ENCODE measurements at regions not wholly inside any gene's neighbourhood (a gene's known extent, or its start where the extent isn't known, plus 50 kb on each side); places are given as distances from the start of the nearest gene placed in this dataset.
"Not testable (repeated sequence)": the region's sequence is repeated elsewhere in the genome, so short reads cannot be mapped to it uniquely, and the experiment has no call there.

- not testable (repeated sequence) for H3K27me3 ChIP-seq; H3K27ac ChIP-seq; H3K9me3 ChIP-seq (replicated peaks in 1 of 11); H3K9ac ChIP-seq; H3K4me2 ChIP-seq; H4K20me1 ChIP-seq; H3K36me3 ChIP-seq; H3K4me1 ChIP-seq; H3K4me3 ChIP-seq
These were observed 308.2 kb downstream of the SPATA31A1 start for GRCh38 chr9:39663713-39664112.

DNA sequence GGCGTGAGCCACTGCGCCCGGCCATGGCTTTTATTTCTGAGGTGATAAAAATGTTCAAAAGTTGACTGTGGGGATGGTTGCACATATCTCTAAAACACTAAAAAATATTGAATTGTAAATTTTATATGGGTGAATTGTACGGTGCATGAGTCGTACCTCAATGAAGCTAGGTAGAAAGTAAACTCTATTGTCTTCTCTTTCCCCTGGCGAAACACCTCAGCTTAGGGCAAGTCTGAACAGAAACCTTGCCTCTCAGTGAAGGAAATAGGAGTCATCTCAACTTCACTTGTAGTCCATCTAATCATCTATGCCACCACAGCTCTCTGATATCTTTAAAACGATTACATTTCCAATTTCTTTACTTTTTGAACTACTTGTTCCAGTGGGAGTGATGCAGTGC is 309.6 kb downstream of the SPATA31A1 start:
- H3K4me1 ChIP-seq; H3K36me3 ChIP-seq; H3K4me2 ChIP-seq; H3K9ac ChIP-seq; H3K9me3 ChIP-seq (replicated peaks in 1 of 11); H3K27me3 ChIP-seq; H3K27ac ChIP-seq; H4K20me1 ChIP-seq; H3K4me3 ChIP-seq: not testable (repeated sequence)

- not testable (repeated sequence) for H3K4me3 ChIP-seq; H3K9ac ChIP-seq; H3K9me3 ChIP-seq (replicated peaks in 1 of 11); H3K36me3 ChIP-seq; H3K27me3 ChIP-seq; H3K4me2 ChIP-seq; H3K4me1 ChIP-seq; H4K20me1 ChIP-seq
- H3K27ac ChIP-seq, result peak overlapping the region in 3 of 11 experiments; percentile 52 to 72 (median 62); a peak in 4 of 22 replicates
These were observed 319.2 kb downstream of the SPATA31A1 start for GRCh38 chr9:39674437-39675210.

GRCh38 chr9:39675211-39675553 is 319.7 kb downstream of the SPATA31A1 start:
- H3K4me1 ChIP-seq; H3K27me3 ChIP-seq; H3K36me3 ChIP-seq; H3K4me3 ChIP-seq; H3K9me3 ChIP-seq (replicated peaks in 1 of 11); H4K20me1 ChIP-seq; H3K4me2 ChIP-seq; H3K9ac ChIP-seq: not testable (repeated sequence)
- H3K27ac ChIP-seq, result peak overlapping the region in 3 of 11 experiments; percentile 52 to 72 (median 62); a peak in 4 of 22 replicates

DNA sequence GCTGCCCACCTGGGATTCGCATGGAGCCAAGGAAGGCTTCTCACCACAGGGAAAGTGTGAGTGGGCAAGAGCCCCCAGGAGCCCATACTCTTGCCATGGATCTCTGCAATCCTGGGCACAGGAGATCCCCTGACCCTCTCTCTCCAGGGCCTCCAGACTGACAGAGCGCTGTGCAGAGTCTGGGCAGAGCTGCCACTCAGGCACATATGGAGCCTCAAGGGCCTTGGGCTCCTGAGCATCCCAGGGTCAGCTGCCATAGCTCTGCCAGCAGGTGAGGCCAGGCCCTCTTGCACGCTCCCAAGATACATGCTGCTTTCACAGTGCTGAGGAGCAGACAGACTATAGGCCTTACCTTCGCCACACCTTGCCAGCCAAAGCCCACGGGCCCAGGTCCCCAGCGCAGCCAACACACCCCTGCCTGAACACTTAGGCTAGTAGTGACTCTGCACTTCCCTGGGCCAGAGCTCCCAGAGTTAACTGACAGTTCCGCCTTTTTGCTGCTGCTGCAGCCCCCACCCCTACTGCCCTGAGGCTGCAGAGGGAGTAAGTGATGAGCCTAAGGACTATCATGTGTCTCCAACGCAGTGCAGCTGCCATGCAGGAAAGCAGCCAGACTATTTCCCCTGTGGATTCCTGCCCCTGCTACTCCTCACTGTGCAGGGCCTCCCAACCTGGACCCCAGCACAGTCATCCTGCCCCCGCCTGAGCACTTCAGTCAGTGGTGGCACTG is 323.2 kb downstream of the SPATA31A1 start:
- H4K20me1 ChIP-seq, result not testable (repeated sequence)

GRCh38 chr9:39680694-39681401 is 325.4 kb downstream of the SPATA31A1 start:
- not testable (repeated sequence) for H3K9me3 ChIP-seq (replicated peaks in 1 of 11); H3K4me1 ChIP-seq; H3K27ac ChIP-seq; H4K20me1 ChIP-seq; H3K4me3 ChIP-seq; H3K36me3 ChIP-seq; H3K4me2 ChIP-seq; H3K27me3 ChIP-seq; H3K9ac ChIP-seq

More for the DNA sequence above, 323.2 kb downstream of the SPATA31A1 start:
- not testable (repeated sequence) for H3K4me2 ChIP-seq; H3K27me3 ChIP-seq; H3K9ac ChIP-seq; H3K4me1 ChIP-seq; H3K4me3 ChIP-seq; H3K36me3 ChIP-seq; H3K9me3 ChIP-seq (replicated peaks in 1 of 11); H3K27ac ChIP-seq

DNA sequence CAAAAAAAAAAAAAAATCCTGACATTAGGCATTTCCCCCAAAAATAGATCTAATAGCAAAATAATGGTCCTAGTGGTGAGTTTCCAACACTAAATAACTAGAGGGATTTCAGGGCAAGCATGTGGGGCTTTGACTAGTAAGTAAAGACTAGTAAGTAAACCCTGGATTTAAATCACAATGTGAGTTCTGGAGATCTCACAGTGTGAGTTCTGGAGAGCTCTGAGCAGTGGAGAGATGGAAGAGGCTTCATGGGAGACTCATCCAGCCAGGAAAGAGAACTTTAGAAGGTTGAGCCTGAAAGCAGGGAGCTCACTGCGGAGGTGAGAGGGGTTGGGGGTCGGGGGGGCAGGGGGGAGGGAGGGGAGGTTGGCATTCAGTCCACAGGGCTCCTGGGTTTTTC is 373.4 kb downstream of the SPATA31A1 start:
- H3K4me2 ChIP-seq; H4K20me1 ChIP-seq; H3K9ac ChIP-seq; H3K4me3 ChIP-seq; H3K27me3 ChIP-seq; H3K9me3 ChIP-seq (replicated peaks in 1 of 11); H3K4me1 ChIP-seq; H3K27ac ChIP-seq; H3K36me3 ChIP-seq: not testable (repeated sequence)

GRCh38 chr9:39744898-39745297 is 389.4 kb downstream of the SPATA31A1 start:
- not testable (repeated sequence) for H3K27ac ChIP-seq; H4K20me1 ChIP-seq; H3K4me3 ChIP-seq; H3K4me2 ChIP-seq; H3K9ac ChIP-seq; H3K27me3 ChIP-seq; H3K4me1 ChIP-seq; H3K36me3 ChIP-seq; H3K9me3 ChIP-seq (replicated peaks in 1 of 11)

- H3K4me2 ChIP-seq, H3K4me1 ChIP-seq: not testable (repeated sequence)
These were observed 420.1 kb downstream of the SPATA31A1 start for GRCh38 chr9:39775570-39775969.

GRCh38 chr9:39791356-39791755 is 435.9 kb downstream of the SPATA31A1 start:
- H3K4me2 ChIP-seq, H3K9ac ChIP-seq, H3K27me3 ChIP-seq: not testable (repeated sequence)

More at GRCh38 chr9:39775570-39775969, 420.1 kb downstream of the SPATA31A1 start:
- not testable (repeated sequence) for H3K9ac ChIP-seq; H4K20me1 ChIP-seq; H3K27me3 ChIP-seq; H3K4me3 ChIP-seq; H3K36me3 ChIP-seq; H3K27ac ChIP-seq; H3K9me3 ChIP-seq (replicated peaks in 1 of 11)

DNA sequence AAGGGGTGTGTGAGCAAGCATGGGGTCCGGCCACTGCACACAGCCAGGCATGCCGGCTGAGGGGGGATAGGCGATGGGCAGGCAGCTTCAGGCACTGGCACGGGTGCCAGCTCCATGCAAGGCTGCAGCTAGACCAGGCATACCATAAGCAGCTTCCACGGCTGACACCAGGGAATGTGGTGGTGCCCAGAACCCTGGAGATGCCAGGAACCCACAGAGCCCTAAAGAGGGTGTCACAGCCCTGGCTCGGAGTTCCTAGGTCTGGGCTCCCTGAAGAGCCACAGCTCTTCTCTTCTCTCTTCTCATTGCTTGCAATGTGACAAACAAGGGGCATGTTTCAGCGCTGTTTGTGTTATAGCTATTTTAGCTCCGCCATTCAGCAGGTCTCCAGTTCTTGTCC is 442.5 kb downstream of the SPATA31A1 start:
- not testable (repeated sequence) for H3K4me1 ChIP-seq; H3K4me2 ChIP-seq; H3K9me3 ChIP-seq (replicated peaks in 1 of 11); H3K27me3 ChIP-seq; H3K4me3 ChIP-seq; H3K9ac ChIP-seq; H4K20me1 ChIP-seq; H3K27ac ChIP-seq; H3K36me3 ChIP-seq

More at GRCh38 chr9:39791356-39791755, 435.9 kb downstream of the SPATA31A1 start:
- not testable (repeated sequence) for H3K27ac ChIP-seq; H3K36me3 ChIP-seq; H3K4me1 ChIP-seq; H3K4me3 ChIP-seq; H3K9me3 ChIP-seq (replicated peaks in 1 of 11); H4K20me1 ChIP-seq

DNA sequence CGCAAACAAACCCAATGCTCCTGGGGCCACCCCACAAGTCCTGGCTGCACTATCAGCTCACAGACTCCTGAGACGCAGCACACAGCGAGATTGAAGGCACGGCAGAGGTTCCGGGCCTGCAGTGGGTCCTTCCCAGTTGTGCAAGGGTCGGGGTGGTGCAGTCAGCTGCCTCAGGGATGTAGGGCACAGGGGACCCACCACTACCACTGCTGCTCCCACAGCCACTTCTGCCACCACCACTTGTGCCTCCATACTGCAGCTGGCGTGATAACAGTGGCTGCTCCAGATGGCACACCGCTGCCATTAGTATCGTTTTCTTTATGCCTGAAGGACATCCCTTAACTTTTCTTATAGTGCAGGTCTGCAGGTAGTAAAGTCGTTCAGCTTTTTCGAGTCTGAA is 443.8 kb downstream of the SPATA31A1 start:
- not testable (repeated sequence) for H3K9me3 ChIP-seq (replicated peaks in 1 of 11); H3K4me1 ChIP-seq; H3K9ac ChIP-seq; H3K27me3 ChIP-seq; H3K4me3 ChIP-seq; H3K27ac ChIP-seq; H3K4me2 ChIP-seq; H4K20me1 ChIP-seq; H3K36me3 ChIP-seq

DNA sequence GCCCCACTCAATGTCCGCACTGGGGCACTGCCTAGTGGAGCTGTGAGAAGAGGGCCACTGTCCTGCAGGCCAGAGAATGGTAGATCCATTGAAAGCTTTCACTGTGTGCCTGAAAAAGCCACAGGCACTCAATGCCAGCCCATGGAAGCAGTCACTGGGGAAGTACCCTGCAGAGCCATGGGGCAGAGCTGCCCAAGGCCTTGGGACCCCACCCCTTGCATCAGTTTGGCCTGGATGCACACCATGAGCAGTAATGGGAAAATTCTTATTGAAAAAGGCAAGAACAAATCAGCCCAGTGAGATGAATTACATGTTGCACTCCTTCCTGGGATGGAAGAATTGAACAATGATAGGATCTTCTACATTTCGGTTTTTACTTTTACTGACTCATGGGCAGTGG is 447.1 kb downstream of the SPATA31A1 start:
- not testable (repeated sequence) for H3K9me3 ChIP-seq (replicated peaks in 1 of 11); H4K20me1 ChIP-seq; H3K27me3 ChIP-seq

More for the DNA sequence above, 447.1 kb downstream of the SPATA31A1 start:
- not testable (repeated sequence) for H3K4me2 ChIP-seq, H3K9ac ChIP-seq, H3K4me3 ChIP-seq, H3K36me3 ChIP-seq, H3K4me1 ChIP-seq, H3K27ac ChIP-seq
